ENCODE measurements at regions not wholly inside any gene's neighbourhood (a gene's known extent, or its start where the extent isn't known, plus 50 kb on each side); places are given as distances from the start of the nearest gene placed in this dataset.
A peak's percentile ranks its signal among the peaks of the same experiment; 100 is the strongest.
"Not testable (repeated sequence)": the region's sequence is repeated elsewhere in the genome, so short reads cannot be mapped to it uniquely, and the experiment has no call there.

DNA sequence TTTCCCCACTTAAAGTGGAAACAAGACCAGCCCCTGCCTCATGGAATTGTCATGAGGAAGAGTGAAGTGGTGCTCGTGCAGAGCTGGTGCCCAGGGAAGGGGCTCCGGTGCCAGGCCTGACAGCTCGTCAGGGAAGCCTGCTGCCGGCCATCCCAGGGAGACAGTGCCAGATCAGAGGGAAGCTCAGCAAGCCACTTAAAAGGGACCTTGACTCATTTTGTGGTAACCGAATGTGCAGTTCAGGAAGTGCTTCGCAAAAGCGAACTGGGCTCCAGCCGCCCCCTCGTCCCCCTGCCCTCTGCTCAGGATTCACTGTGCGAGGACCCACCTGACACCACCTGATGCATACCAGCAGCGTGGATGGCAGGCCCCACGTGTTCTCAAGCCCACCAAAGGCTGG, 209.6 kb upstream of the PLGLB2 start:
- H3K4me1 Mint-ChIP-seq (ENCODE audit: low read depth), result peaks cover 16% of the 10 kb centered on the region
- DNase-seq; H3K27me3 Mint-ChIP-seq; H3K4me3 Mint-ChIP-seq; H3K9me3 Mint-ChIP-seq; intact Hi-C loops (cut with micrococcal nuclease); H3K27ac Mint-ChIP-seq; POLR2A ChIA-PET; H3K36me3 Mint-ChIP-seq (ENCODE audit: low read depth); CTCF ChIA-PET: not testable (repeated sequence)
- peak; percentile 62 for ATAC-seq

DNA sequence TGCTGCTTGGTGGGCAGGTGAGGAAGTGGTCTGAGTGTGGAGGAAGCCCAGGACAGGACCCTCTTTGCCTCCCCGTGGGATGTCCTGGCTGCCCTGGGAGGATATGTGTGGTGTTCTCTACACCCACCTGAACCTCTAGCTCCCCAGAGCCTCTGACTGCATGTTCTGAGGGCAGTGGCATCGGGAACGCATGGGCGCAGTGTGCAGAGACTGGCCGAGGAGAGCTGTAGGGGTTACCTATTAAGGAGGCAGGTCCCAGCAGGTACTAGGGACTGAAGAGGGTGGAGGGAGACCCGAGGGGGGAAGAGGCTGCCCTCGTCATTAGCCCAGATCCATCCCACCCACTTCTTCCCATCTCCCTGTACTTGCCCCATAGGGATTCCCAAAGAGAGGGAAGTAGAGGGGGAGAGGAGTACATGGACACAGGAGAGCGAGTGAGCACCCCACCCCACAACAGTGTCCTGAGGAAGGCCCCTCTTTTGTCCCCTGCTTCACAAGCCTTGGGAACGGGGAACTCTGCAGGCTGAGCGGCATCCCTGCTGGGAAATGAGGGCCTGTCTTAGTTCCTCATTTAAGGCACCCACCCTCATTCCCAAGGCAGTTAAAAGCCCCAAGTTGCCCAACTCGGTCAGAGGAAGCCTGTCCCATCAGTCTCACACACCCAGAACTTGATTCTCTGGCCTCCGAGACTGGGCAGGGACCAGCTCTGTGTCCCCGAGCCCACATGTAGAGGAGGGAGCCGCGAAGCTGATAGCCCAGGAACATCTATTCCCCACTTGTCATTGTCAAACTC, 208.5 kb upstream of the PLGLB2 start:
- H3K4me3 Mint-ChIP-seq; CTCF ChIA-PET; H3K27me3 Mint-ChIP-seq; intact Hi-C loops (cut with micrococcal nuclease); ATAC-seq; H3K36me3 Mint-ChIP-seq (ENCODE audit: low read depth); H3K9me3 Mint-ChIP-seq; H3K27ac Mint-ChIP-seq; POLR2A ChIA-PET; DNase-seq: not testable (repeated sequence)
- H3K4me1 Mint-ChIP-seq (ENCODE audit: low read depth), result peaks cover 14% of the 10 kb centered on the region

DNA sequence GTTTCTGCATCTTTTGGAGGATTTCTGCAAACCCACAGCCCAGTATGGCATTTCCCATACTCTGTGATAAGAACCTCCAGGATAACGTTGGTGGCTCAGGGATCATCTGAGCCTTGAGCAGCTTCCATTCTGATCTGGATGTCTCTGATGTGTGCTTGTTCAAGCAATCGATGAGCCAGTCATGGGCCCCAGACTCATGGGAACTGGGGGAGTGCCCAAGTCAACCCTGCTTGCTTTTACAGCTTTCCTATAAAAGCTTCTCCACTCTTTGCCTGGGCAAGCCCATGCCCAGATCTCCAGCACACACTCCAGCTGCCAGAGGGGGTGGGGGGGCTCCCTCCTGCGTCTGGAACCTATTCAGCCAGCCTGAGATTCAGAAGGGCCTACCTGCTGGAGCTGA, 207.6 kb upstream of the PLGLB2 start:
- H3K9me3 Mint-ChIP-seq; POLR2A ChIA-PET; ATAC-seq; CTCF ChIA-PET; H3K4me3 Mint-ChIP-seq; H3K27me3 Mint-ChIP-seq; DNase-seq; H3K36me3 Mint-ChIP-seq (ENCODE audit: low read depth); intact Hi-C loops (cut with micrococcal nuclease); H3K27ac Mint-ChIP-seq: not testable (repeated sequence)
- H3K4me1 Mint-ChIP-seq (ENCODE audit: low read depth), result peaks cover 14% of the 10 kb centered on the region

DNA sequence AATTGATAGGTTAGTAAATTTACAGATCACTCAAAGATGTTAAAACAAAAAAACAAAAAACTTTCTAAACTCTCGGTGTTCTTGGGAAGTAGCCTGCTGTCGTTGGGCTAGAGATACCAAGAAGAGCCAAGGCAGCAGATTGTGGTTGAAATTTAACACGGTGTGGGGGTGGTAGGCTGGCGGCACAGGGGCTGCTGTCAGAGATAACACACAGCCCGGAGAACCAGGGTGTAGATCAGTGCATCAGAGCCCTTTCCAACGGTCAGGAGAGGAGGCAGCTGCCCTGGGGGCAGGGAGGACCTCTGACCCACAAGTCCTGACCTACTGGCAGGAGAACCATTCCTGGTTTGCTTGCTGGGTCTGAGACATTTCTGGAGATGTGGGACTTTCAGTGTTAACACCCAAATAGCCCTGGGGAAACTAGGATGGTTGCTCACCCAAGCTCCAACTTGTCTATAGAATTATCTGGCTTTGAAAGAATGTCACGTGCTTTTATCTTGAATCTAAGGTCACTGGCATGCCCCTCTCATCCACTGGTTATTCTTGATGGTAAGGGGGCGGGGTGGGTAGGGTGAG, 205.2 kb upstream of the PLGLB2 start:
- intact Hi-C loops (cut with micrococcal nuclease); H3K27me3 Mint-ChIP-seq; H3K9me3 Mint-ChIP-seq; CTCF ChIA-PET; POLR2A ChIA-PET; H3K36me3 Mint-ChIP-seq (ENCODE audit: low read depth); H3K4me1 Mint-ChIP-seq (ENCODE audit: low read depth): not testable (repeated sequence)
- peak overlapping the region; percentile 93 for H3K27ac Mint-ChIP-seq
- peak; percentile 76 for ATAC-seq
- peak; percentile 82 for DNase-seq
- H3K4me3 Mint-ChIP-seq, result peak overlapping the region; percentile 57

DNA sequence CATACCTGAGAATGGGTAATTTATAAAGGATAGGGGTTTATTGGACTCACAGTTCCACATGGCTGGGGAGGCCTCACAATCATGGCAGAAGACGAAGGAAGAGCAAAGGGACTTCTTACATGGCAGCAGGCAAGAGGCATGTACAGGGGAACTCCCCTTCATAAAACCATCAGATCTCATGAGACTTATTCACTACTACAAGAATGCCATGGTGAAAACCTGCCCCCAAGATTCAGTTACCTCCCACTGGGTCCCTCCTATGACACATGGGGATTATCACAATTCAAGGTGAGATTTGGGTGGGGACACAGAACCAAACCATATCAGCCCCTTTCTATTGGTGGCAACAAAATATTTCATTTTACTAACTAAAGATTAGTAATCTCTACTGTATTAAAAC, 204.1 kb upstream of the PLGLB2 start:
- H3K36me3 Mint-ChIP-seq (ENCODE audit: low read depth); H3K27ac Mint-ChIP-seq; H3K27me3 Mint-ChIP-seq; POLR2A ChIA-PET; intact Hi-C loops (cut with micrococcal nuclease); H3K9me3 Mint-ChIP-seq; CTCF ChIA-PET; H3K4me1 Mint-ChIP-seq (ENCODE audit: low read depth); DNase-seq; H3K4me3 Mint-ChIP-seq: not testable (repeated sequence)
- peak; percentile 41 for ATAC-seq

DNA sequence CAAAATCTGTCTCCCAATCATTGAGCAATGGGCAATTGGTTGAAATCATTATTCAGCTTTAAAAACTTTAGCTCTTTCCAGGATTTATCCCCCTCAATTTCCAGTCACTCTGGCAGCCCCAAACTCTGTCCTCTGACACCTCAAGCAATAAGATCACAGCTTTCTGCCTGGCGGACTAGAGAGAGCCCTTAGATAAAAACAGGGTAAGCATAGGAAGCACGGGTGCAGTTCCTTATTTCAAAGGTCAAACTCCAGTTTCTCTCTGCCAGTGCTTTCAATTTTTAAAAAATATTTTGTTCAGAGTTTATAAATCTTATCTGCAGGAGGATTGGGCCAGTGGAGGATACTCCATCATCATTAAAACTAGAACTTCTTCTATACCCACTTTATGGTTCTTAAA, 200.8 kb upstream of the PLGLB2 start:
- H3K36me3 Mint-ChIP-seq (ENCODE audit: low read depth); POLR2A ChIA-PET; DNase-seq; H3K4me3 Mint-ChIP-seq; intact Hi-C loops (cut with micrococcal nuclease); H3K27me3 Mint-ChIP-seq; CTCF ChIA-PET; ATAC-seq; H3K9me3 Mint-ChIP-seq: not testable (repeated sequence)
- Mint-ChIP-seq H3K27ac (peak overlapping the region; percentile 70), H3K4me1 (ENCODE audit: low read depth) (peaks cover 14% of the 10 kb centered on the region)

DNA sequence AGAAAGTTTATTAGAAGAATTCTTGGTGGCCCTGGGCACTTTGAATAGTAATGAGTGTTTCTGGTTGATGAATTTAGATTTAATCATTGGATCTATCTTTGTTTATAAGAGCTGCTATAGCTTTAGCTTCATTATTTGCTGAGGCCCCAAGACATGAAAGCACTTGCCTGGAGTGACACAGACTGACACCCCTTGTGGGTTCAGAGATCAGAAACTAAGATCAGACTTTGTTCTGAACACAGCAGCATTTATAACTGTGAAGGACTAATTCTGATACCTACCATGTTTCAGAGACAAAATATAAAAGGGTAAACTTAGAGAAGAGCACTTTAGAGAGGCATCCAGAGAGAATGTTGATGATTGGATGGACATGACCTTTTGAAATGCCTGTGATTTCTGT, 199.9 kb upstream of the PLGLB2 start:
- DNase-seq; H3K9me3 Mint-ChIP-seq; H3K36me3 Mint-ChIP-seq (ENCODE audit: low read depth); H3K27me3 Mint-ChIP-seq; CTCF ChIA-PET; H3K27ac Mint-ChIP-seq; H3K4me3 Mint-ChIP-seq; POLR2A ChIA-PET; intact Hi-C loops (cut with micrococcal nuclease): not testable (repeated sequence)
- peaks cover 12% of the 10 kb centered on the region for H3K4me1 Mint-ChIP-seq (ENCODE audit: low read depth)
- ATAC-seq, result peak; percentile 65

DNA sequence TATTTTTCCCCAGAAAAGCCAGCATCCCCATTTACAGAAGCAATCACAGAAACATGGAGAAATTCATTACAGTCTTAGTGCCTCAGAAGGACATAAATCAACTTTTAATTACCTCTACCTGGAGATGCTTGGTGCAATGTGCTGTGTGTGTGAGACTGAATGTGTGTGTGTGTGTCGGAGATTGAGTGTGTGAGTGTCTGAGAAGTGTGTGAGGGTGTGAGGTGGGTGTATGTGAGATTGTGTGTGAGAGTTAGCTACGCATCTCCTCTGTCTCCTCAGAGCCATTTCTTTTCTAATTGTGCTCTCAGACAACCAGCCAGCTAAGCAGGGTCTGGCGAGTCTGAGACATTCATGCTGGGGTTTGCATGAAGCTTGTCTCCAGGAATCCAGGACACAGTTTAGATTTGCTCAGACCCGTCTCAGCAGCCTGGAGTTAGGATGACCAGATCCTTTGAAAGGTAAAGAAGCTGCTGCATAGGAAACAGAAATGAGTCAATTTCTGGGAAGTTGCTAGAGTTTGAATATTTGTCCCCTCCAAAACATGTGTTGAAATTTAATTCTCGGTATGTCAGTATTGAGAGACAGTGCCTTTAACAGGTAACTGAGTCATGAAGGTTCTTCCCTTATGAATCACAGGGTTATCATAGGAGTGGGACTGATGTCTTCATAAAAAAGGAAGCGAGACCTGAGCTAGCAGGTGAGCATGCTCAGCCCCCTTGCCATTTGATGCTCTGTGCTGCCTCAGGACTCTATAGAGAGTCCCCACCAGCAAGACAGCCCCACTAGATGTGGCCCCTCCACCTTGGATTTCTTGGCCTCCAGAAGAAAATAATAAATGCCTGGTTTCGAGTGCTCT, 199.0 kb upstream of the PLGLB2 start:
- Mint-ChIP-seq H3K4me1 (ENCODE audit: low read depth) (peaks cover 14% of the 10 kb centered on the region), H3K4me3 (peak overlapping the region; percentile 46), H3K27ac (peak overlapping the region; percentile 94)
- H3K27me3 Mint-ChIP-seq; intact Hi-C loops (cut with micrococcal nuclease); POLR2A ChIA-PET; DNase-seq; H3K9me3 Mint-ChIP-seq; CTCF ChIA-PET; H3K36me3 Mint-ChIP-seq (ENCODE audit: low read depth): not testable (repeated sequence)
- ATAC-seq, result peak; percentile 81

DNA sequence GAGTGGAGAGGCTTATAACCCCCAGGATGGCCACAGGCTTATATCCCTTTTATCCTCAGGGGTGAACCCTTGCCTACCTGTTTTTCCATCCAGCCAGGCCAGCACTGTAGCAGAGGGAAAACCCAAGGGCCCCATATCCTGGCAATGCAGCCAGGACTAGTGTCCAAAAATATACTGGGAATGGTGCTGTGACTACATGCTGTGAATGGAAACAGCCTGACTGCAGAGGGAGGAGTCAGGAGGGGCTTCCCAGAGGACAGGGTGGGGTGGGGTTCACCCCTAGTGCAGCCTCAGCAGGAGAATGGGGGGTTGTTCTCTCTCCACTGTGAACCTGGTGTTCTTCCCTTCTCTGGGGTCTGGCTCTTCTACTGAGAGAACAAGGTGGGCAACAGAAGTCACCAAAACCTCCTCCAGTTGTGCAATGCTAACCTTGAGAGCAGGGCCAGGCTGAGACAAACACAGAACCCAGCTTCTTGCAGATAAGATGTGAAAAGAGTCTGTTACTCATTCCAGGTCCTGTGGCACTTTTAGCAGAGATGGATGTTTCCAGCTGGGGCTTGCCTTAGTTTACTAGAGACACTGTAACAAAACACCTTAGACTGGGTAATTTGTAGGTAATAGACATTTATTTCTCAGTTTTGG, 198.2 kb upstream of the PLGLB2 start:
- CTCF ChIA-PET; H3K4me3 Mint-ChIP-seq; H3K36me3 Mint-ChIP-seq (ENCODE audit: low read depth); POLR2A ChIA-PET; H3K9me3 Mint-ChIP-seq; ATAC-seq; H3K27me3 Mint-ChIP-seq; DNase-seq; intact Hi-C loops (cut with micrococcal nuclease): not testable (repeated sequence)
- Mint-ChIP-seq H3K27ac (peak overlapping the region; percentile 79), H3K4me1 (ENCODE audit: low read depth) (peaks cover 14% of the 10 kb centered on the region)

DNA sequence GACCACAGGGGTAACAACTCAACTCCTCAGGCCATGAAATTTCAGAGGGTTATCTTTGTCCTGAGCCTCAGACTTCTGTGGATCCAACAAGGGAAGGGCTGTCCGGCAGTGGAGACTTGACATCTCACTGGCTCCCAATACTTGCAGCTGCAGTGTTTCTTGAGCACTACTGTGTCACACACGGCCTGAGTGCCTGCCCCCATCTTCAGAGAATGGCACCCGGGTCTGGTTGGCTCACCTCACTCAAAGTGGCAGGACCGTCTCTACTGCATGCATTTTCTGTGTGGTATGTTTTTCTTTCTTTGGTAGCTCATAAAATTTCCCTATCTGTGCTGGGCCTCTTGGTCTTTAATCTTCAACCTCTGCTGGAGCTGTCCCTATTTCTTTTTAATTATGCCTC, 193.2 kb upstream of the PLGLB2 start:
- H3K36me3 Mint-ChIP-seq (ENCODE audit: low read depth); DNase-seq; intact Hi-C loops (cut with micrococcal nuclease); H3K27ac Mint-ChIP-seq; CTCF ChIA-PET; H3K27me3 Mint-ChIP-seq; POLR2A ChIA-PET; H3K4me3 Mint-ChIP-seq; H3K9me3 Mint-ChIP-seq: not testable (repeated sequence)
- peaks cover 11% of the 10 kb centered on the region for H3K4me1 Mint-ChIP-seq (ENCODE audit: low read depth)
- ATAC-seq, result peak; percentile 73

DNA sequence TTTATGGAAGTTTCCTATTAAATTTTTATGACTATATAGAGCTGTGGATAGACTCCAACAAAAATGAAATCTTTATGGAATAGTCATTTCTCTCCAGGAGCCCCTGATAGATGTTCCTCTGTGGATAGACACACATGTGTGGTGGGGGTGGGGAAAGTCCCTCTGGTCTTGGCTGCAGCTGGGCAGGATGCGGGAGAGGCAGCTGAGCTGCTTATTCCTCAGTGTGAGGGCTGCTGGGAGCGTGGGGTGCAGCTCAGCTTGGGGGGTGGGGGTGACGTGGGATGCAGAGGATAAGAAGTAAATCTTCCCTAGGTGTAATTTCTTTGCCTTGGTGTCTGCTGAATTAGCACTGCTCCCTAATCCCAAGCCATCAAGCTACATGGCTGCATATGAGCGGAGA, 192.8 kb upstream of the PLGLB2 start:
- ATAC-seq (peak; percentile 66), DNase-seq (peak; percentile 56)
- CTCF ChIA-PET; H3K4me3 Mint-ChIP-seq; POLR2A ChIA-PET; H3K36me3 Mint-ChIP-seq (ENCODE audit: low read depth); H3K27ac Mint-ChIP-seq; H3K27me3 Mint-ChIP-seq; intact Hi-C loops (cut with micrococcal nuclease); H3K9me3 Mint-ChIP-seq: not testable (repeated sequence)
- peaks cover 11% of the 10 kb centered on the region for H3K4me1 Mint-ChIP-seq (ENCODE audit: low read depth)
